ENCODE measurements at regions not wholly inside any gene's neighbourhood (a gene's known extent, or its start where the extent isn't known, plus 50 kb on each side); places are given as distances from the start of the nearest gene placed in this dataset.

GRCh38 chr4:30605616-30606190 is 114.5 kb upstream of the PCDH7 start:
- peak; percentile 45 for FAIRE-seq

GRCh38 chr4:30610361-30610760 is 109.8 kb upstream of the PCDH7 start:
- FAIRE-seq: no peak

DNA sequence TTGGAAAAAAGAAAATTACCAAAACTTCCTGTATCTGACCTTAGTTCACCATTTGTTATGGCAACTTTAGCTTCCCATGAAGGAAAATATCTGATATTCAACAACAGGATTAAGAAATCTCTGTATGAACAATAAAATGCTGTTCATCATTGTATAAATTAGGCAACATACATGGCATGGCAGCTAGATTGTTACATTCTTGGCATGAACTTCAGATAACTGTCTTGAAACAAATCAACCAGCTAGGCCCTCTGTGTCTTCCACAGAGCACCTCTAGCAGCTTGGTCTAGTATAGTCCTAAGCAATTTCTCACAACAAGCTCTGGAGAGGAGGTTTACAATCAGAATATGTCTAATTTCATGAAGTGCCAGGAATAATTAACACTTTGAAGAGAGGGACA is 105.4 kb upstream of the PCDH7 start:
- FAIRE-seq: no peak

DNA sequence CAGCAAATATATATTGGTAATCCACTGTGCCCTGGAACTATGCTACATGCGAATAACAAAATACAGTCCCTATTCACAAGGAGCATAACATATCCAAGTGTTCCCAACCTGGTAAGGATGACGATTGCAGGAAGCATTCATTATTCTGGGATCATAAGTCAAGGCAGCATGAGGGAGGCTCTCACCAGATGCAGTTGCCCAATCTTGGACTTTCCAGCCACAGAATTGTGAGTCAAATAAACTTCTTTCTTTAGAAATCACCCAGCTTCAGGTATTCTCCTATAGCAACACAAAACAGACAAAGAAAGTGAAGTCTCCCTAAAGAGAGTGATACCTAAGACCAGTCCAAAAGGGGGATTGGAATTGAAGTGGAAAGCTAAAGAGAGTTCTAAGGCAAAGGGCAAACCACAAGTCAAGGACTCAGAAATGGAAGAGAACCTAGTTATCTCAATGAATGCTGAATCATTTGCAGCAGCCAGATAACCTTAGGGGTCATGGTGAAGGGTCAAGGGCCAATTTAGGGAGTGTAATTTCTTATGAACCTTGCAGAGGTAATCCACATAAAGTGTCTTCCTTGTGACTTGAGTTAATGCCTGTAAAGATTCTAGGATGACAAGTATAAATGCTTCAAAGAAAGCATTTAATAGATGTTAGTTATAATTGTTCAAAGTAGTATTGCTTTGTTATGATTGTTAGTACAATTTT is 103.1 kb upstream of the PCDH7 start:
- FAIRE-seq: no peak

- FAIRE-seq: no peak
Measured at GRCh38 chr4:30617836-30618235, 102.3 kb upstream of the PCDH7 start.

GRCh38 chr4:30619679-30620078 is 100.5 kb upstream of the PCDH7 start:
- no peak for FAIRE-seq

- FAIRE-seq: no peak
Measured at GRCh38 chr4:30620711-30621110, 99.5 kb upstream of the PCDH7 start.

DNA sequence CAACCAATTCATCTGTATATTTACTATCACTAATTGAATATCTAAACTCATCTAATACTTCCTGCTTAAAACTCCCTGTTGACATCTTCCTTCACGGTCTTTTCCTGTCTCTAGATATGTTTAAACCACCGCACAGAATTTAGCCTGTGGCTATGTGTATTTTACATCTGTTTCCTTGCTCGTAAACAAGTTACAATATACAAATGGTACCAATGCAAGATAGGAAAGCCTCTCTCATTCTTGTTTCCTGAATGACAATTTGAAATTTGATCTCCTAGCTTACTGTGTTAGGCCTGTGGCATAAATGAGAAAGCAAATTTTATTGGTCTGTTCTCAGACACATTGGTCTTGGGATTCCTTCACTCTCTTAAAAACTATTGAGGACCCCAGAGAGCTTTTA is 89.7 kb upstream of the PCDH7 start:
- no peak for FAIRE-seq

GRCh38 chr4:30632751-30633150 is 87.4 kb upstream of the PCDH7 start:
- FAIRE-seq: peak; percentile 85

DNA sequence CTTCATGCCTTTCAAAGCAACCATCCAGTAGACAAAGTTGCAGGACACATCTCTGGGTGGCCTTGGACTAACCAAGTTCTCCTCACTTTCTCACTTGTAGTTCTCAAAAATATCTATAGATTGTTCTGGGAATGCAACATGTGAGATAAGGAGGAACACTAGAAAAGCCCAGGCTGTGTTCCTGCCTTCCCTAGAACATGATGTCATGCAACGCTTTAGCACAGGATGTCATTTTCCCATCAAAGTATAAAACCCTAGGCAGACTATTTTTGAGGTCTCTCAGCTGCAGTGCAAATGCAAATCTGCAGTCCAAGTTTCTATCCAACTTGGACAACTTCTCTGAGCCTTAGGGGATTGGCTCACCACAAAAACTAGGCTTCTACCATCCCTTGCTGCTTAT is 78.8 kb upstream of the PCDH7 start:
- FAIRE-seq: no peak

- FAIRE-seq: no peak
Measured at GRCh38 chr4:30642567-30642966, 77.6 kb upstream of the PCDH7 start.

- FAIRE-seq: no peak
Measured at GRCh38 chr4:30653291-30653690, 66.9 kb upstream of the PCDH7 start.

DNA sequence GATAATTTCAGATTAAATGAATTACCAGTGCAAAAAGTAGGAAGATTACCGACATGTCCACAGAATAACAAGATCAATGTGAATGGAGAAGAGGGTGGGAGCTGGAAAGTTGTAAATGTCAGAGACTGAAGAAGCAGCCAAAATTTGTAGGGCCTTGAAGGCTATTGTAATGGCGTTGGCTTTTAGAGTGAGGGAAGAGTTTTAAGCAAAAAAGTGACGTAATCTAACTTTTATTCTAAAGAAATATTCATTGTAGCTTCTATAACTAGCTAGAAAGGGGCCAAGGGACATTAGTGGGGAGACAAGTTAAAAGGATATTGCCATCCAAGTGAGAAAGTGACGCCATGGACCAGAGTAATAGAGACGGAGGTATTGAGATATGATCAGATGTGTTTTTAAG is 63.3 kb upstream of the PCDH7 start:
- no peak for FAIRE-seq

GRCh38 chr4:30667919-30668318 is 52.2 kb upstream of the PCDH7 start:
- FAIRE-seq: no peak

GRCh38 chr4:30670206-30670605 is 50.0 kb upstream of the PCDH7 start:
- no peak for FAIRE-seq

Measured in endometrium (tissue), 2 donors.